HG03354 (cell line): ENCODE measurements at regions not wholly inside any gene's neighbourhood (a gene's known extent, or its start where the extent isn't known, plus 50 kb on each side); places are given as distances from the start of the nearest gene placed in this dataset.

Experiments used
- ATAC-seq: cut with Tn5 transposase; IDR thresholded peaks from one replicate; pipeline ENCODE4 v1.9.1; 2021; ENCODE audit warnings: mild to moderate bottlenecking; ENCODE audit not compliant: unreplicated experiment, poor library complexity, severe bottlenecking

DNA sequence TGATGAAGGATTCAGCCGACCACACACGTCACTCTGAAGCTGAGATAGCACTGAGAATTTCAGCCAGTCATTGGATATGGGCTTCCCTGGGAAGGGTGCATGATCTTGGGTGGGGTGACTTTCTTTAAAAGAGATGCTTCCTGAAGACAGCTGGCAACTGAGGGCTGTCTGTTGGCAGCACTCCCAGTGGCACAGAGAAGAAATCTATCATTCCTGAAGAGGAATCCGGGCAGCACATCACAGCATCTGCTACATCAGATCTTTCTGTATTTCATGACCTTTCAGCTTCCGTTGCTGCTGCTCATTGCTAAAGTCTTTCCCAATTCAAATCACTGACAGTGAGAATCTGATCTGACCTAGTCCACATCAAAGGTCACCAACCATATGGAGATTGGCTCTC is 193.8 kb upstream of the RBPJ start:
- ATAC-seq, result no peak

DNA sequence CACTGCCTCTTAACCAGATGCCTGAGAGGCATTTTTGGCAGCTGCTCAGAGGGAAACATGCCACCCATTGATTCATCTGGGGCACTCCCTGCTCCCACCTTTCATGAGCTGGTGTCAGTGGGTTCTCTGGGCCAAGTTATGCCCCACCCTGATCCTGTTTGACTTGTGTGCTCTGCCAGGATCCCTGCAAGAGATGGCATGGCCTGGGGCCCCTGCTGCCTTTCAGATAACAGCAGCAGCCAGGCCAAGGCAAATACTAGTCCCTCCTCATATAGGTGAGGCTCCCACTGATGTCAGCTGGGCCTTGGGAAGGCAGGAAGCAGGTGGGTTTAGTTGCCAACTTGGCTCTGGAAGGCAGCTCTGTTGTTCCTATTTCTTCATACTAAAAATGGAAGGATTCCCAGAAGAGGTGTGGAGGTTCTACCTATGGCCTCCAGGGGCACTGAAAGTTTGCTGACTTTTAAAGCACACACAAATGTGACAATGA is 192.9 kb upstream of the RBPJ start:
- no peak for ATAC-seq

DNA sequence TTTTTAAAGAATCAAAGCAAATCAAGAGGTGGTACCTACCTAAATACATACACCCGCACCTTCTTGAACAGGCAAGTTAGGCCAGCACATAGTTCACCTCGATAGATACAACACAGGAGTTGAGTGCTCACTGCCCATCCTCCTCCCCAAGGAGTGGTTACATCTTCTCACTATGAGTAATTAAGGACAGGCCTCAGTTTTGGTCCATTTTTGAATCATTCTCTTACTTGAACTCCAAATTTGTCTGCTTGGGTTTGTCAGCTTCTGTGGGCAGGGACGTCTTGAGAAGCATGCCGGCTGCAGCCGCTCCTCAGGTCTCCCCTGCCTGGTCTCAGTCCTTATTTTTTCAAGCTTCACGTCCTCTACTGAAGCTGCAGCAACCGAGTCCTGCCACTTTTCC is 190.6 kb upstream of the RBPJ start:
- ATAC-seq, result peak; percentile 66

DNA sequence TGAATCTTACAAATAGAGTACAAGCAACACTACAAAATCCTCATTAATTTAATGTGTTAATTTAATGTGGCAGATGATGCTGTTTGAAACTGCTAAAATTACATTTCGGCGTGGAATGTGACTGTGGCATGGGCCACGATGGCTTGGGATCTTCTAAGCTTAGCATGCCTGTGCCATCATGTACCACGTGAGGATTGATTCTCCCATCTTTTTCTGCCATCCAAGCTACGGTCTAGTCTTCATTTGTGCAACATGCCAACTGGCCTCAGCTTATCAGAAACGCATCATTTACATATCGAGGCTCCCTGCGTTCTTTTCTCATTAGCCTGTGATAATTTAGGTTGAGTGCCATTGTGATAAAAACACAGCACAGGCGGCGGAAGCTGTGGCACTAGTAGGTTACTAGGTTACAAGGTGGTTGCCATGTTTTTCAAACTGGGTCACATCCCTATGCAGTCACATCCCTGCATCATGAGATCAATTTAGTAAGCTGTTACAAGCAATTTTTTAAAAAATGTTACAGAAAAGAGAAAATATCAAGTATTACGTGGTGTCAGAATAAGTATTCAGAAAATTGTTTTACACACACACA is 189.9 kb upstream of the RBPJ start:
- ATAC-seq, result no peak

DNA sequence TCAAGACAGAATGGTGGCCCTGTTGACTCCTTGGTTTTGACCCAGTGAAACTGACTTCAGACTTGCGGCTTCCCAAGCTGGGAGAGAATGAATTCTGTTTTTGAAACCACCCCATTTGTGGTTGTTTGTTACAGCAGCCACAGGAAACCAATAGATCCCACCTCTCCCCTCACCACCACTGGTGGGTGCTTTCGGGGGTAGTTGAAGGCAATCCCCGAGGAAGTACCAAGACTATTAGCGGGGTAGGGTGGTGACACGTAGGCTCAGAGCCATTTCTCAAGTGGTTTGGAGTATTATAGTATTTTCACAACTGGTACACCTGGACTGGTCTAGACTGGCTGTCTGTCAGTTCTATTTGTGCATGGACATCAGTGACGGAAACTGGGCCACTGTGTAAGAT is 189.1 kb upstream of the RBPJ start:
- ATAC-seq, result peak; percentile 36

DNA sequence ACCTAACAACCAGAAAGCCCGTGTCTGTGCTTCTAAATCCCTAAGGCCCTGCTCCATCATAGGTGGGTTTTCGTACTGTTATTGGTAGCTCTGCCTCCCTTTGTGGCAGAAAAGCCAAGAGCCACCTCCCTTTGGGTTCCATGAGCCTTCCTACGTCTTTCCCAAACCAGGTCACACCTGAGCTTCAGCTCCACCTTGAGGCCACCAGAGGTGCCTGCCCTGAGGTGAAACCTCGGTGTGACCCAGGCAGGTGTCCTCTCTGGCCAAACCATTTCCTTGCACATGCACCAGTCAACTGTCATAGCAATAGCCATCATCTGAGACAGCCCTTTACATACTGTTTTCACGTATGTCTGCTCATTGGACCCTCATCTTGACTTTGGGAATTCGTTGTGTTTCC is 188.0 kb upstream of the RBPJ start:
- no peak for ATAC-seq

DNA sequence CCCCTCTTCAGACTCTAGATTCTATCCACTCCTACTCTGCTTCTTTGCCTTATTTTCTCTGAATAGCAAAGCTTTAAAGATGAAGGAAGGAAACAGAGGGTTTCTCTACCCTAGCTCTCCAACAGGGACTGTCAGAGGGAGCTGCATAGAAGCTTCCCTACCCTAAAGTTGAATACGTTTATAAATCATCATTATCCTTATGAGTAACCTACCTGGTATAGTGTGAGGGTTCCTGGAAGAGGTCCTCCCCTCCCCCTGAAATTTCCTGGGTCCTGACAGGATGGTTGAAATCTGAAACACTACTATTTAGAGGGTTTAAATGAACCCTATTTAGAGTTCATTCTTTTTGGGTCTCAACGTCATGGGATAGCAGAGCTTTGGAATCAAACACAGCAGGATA is 187.0 kb upstream of the RBPJ start:
- ATAC-seq, result no peak

DNA sequence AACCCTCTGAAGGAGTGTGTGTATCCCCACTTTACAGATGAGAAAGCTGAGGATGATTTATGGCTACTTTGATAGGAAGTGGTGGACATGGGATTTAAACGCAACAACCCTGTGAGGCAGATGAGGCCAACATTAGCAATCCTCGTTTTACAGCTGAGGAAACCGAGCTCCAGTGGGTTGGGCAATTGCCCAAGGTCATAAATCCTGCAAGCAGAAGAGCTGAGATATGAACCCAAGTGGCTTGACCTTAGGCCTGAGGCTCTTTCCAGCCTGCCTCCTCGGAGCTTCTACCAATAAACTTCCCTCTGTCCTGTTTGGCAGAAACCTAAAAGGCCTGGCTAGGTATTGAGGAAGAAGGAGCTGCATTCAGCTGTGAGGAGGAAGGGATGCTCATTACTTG is 185.5 kb upstream of the RBPJ start:
- no peak for ATAC-seq

DNA sequence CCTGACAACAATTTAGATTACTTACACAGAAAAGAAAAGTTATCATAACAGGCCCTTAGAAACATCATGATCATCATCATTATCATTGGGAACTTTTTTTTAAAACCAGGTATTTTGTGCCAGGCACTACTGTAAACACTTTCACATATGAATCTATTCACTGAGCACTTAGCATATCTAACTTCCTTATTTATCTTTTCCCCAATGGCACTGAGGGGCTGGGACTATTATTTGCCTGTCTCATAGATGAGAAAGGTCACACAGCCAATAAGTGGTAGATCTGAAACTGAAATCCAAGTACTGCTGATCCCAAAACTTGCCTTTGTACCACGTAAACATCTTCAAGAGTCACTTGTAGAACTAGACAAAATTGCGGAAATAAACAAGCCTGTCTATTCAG is 184.2 kb upstream of the RBPJ start:
- ATAC-seq, result no peak

DNA sequence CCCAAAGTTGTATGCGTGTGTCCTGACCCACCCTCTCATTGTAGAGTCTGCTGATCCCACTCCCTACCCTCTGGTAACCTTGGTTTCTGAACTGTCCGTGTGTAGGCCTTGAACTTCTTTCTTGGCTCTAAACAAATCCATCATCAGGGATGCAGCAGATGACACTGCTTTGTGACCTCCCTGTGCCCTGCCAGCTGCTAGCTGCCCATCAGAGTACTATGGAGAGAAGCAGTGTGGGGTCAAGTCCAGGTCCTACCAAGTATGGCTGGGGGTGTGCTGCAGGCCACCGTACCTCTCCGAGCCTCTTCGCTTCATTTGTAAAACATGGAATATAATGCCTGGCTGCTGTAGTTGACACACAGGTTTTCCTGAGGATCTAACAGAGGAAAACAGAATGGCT is 183.5 kb upstream of the RBPJ start:
- ATAC-seq, result no peak

DNA sequence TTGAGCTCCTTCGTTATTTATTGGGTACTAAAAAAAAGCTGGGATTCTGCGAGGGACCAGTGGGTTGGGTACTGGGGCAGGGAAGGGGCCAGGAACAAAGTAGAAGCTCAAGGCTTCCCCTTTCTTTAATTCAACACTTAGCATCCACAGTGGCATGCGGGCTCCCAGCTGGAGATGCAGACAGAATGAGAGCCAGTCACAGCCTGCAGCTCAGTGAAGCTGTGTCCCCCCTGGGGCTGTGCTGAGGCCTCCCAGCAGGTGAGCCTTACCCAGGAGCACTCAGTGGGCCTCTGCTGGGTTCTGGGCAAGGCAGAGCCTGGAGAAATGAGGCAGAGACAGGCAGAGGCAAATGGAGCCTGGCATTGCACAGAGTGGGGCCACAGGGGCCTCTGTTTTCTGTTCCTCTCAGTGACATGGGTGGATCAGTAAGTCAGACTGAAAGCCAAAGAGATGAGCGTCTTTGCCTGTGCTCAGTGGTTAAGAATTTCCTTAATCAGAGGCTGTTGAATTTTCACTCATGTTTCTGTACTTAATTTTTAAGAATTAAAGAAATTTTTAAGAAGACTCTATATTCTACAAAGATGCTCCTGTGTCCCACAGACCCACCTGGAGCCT is 181.4 kb upstream of the RBPJ start:
- ATAC-seq, result no peak

DNA sequence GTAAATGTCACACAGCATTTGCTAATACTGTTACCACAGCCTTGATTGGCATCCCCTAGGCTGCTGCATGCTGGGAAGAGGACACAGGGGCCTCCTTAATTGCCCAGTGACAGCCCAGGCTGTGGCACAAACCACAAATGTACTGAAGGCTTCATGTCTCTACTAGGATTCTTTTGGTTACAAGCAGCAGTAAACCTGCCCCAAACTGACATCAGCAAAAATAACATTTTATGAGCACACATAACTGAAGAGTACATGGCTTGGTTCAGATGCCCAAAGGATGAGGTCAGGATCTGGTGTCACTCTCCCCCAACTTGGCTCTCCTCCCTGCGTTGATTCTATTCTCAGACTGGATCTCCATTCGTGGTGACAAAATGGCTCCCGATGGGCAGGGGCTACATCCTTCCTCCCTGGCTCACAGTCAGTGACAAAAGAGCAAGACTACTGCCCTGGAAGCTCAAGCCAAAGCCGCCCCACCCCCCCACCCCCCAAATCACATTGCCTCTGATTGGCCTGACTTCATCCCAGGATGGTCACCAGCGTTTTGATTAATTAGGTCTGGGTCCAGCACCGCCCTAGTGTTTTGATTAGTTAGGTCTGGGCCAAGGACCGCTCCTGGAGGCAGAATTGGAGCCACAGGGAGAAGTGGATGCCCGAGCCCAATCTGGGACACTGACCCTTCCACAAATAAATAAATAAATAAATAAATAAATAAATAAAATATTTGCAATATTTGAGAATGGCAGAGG is 180.5 kb upstream of the RBPJ start:
- ATAC-seq, result no peak

DNA sequence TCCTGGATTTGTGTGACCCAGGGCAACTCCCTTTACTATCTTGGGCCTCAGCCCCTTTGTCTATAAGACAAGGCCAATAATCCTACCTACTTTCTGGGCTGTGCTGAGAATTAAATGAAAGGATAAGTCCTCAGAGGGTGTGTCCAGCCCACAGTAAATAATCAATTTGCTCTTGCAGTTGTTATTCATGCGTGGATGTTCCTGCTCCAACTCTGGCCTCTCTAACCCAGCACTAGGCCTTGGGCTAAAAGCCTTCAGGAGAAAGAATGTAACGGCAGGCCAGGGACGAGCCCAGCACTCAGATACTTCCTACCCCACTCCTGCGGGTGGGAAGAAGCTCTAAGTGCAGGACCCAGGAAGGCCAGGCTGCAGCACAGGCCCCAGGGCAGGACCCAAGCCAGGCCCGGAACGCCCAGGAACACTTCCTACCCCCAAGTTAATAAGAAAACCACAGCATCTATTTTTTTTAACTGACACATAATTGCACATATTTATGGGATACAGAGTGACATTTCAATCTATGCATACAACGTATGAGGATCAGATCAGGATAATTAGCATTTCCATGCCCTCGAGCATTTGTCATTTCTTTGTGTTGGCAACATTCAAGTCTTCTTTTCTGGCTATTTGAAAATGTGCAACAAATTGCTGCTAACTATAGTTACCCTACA is 179.6 kb upstream of the RBPJ start:
- ATAC-seq, result no peak

DNA sequence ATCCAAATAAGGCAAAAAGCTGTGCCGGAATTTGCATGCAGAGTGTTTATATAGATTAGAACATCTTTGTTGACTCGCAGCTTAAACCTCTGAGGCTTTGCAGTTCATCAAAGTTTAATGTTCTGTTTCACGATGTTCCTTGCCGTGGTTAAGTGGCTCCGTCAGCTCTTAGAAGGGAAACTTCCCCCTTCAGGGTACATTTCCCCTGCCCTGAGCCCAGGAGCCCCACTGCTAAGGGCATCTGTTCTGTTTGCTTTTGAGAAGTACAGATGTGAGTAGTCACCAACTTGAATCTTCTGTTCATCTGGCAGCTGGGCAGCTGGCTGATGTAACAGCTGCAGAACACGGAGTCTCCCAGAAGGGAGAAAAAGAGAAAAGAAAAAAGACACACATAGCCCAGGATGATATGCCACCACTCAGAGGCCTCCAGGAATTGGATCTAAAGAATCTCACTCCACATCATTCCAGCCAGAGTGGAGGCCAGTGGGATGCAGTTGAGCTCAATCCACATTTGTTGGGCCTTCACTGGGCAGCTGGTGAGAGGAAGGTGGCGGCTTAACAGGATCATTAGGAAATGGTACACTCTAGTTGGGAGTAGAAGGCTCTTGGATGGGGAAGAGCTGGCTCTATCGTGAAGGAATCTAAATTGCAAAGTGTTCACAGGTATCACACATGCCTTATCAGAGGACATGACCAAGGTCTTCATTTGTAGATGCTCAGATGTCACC is 178.7 kb upstream of the RBPJ start:
- ATAC-seq, result peak; percentile 48

DNA sequence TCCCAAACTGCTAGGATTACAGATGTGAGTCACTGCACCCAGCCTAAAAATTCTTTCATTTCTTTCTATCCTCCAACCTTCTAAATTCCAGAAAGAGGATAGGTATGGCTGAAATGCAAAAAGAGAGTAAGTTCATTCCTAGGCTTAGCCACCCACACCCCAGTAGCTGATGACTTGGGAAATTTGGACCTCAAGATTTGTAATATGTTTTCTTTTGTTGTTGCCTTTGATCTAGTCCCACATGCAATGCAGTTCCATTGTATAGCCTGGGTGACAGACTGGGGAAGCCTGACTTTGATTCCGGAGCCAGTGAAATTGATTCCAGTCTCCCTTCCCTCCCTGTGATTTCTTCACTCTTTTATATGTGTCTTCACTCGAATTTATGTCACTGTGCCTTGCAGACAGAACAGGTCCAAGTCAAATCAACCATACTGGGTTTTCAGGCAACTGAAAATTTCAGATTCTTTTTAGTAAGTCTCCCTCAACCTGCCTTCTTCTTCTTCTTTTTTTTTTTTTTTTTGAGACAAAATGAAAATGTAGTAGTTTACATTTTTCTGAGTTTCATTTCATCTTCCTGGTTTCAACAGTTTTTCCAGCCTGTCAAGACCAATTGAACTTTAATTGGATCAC is 176.2 kb upstream of the RBPJ start:
- no peak for ATAC-seq

DNA sequence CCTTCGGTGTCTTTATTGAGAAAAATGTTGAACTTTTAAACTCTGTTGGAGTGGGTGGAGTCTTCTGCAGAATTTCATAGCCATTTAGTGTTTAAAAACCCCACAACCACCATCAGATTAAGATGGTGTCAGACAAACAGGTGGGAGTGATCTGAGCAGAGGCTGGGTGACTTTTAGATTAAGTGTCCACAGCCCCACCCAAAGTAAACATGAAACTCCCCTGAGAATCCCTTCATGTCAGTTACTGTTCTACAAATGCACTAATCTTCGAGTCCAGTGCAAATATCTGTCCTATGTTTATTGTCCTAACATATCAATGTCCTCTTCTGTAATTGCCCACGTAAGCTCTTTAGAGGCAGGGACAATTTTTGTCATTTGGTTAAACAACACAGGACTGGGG is 175.6 kb upstream of the RBPJ start:
- ATAC-seq, result no peak

DNA sequence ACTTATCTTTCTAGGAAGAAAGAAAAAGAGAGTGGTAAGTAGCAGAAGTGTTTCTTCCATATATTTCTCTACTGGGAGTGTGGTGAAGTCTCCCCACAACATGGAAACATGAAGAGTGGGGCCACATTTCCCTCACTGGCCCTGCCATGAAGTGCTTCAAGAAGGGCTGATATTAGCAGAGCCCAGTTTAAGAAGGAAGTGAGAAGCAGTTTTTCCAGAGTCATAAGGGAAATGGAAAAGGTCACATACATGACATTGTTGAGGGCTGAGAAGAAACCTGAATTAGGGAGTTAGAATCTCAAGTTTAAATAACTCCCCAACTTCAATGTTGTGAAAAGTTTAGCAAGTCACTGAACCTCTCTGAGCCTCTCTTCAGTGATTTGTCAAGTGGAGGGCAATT is 171.9 kb upstream of the RBPJ start:
- no peak for ATAC-seq

DNA sequence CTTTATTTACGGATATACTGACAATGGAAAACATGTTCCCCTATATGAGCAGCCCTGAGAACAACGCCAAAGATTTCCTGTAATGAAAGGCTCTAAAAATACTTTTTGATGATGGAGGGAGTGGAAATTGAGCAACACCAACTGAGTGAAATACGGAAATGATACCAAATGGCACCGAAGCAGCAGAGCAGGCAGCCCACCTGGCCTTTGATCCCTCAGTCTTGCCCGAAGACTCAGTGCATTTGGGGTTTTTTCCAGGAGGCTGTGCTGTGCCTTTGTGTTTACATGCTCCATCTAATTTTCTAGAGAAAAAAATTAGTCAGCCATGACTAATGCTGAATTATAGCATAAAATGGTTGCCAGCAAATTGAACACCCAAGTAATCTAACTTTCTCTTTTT is 169.9 kb upstream of the RBPJ start:
- no peak for ATAC-seq

DNA sequence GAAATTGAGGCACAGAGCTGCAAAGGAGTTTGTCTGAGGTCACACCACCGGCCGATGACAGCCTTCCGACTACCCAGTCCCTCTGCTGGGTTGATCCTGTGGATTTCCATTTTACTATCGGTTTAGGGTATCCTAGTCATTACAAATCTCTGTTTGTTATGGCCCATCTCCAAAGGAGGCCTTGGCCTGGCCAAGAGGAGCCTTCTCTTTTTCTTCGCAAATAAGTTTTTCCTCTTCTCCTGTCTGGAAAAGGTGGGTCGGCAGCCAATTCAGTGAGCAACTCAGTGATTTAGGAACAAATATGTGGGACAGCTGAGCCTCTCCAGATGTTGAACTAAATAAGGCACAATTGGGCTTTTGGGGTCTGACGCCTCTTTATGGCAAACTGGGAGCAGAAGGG is 169.2 kb upstream of the RBPJ start:
- no peak for ATAC-seq

DNA sequence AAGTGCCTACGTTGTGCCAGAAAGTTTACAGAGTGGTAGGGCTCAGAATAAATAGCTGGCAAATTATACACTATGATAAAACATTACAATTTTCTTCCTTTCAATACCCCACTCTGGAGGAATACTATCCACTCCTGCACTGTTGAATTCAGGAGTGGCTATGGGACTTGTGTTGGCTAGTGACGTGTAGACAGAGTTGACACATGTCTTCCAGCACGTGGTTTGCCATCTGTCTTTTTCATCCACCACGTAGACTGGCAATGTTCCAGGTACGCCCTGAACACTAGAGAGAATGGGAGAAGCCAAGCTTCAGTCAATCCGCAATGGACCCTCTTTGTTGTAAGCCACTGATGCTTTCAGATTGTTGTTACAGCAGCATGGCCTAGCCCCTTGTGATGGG is 168.8 kb upstream of the RBPJ start:
- ATAC-seq, result no peak
